ENCODE measurements at regions not wholly inside any gene's neighbourhood (a gene's known extent, or its start where the extent isn't known, plus 50 kb on each side); places are given as distances from the start of the nearest gene placed in this dataset.

DNA sequence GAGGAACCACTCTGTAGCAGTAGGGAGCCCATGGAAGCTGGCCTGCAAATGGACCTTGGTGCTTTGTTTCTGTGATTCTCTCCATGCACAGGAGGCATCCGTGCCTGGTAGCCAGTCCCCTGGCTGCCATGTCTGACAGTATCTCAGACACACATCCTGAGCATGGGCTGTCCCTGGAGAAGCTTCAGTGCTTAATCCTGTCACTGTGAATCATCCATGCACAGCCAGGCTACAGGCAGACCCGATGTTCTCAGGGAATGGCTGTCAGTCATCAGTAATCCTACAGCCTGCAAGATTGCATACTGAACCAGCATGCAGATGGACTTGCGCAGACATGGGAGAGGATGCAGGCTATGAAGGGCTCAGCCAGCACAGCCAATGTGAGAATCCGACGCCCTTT lies 606.3 kb upstream of the PLXNA2 start:
- Histone ChIP-seq H3K36me3 (no peaks in the 10 kb centered on the region), H3K27ac (no peak overlapping the region), H3K4me1 (no peaks in the 10 kb centered on the region), H3K27me3 (ENCODE audit: low read depth) (no peaks in the 10 kb centered on the region), H3K9me3 (no peaks in the 10 kb centered on the region), H3K4me3 (no peak overlapping the region)
- DNase-seq (no peak), ATAC-seq (no peak)
- intact Hi-C loops (cut with DNase I): no loop called here
- TF ChIP-seq, protein P1, sequence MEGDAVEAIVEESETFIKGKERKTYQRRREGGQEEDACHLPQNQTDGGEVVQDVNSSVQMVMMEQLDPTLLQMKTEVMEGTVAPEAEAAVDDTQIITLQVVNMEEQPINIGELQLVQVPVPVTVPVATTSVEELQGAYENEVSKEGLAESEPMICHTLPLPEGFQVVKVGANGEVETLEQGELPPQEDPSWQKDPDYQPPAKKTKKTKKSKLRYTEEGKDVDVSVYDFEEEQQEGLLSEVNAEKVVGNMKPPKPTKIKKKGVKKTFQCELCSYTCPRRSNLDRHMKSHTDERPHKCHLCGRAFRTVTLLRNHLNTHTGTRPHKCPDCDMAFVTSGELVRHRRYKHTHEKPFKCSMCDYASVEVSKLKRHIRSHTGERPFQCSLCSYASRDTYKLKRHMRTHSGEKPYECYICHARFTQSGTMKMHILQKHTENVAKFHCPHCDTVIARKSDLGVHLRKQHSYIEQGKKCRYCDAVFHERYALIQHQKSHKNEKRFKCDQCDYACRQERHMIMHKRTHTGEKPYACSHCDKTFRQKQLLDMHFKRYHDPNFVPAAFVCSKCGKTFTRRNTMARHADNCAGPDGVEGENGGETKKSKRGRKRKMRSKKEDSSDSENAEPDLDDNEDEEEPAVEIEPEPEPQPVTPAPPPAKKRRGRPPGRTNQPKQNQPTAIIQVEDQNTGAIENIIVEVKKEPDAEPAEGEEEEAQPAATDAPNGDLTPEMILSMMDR (IDR thresholded peaks at IDR 0.05): no peak

DNA sequence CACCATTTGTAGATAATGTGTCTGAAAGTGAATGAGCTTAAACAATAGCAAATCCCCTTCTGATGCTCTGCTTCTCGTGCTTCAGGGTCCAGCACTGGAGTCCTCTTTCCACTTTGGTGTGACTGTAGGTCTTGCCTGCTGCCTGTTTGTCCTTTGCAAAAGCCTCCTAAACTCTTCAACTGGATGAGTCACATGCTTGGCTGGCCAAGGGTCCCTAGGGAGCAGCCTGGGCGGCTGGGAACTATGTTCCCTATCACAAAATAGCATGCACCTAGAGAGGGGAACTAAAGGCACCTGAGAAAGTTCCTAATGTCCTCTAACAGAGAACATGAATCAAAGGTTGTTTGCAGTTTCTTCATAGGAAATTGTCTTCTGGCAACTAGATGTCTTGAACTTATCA lies 607.2 kb upstream of the PLXNA2 start:
- H3K36me3 ChIP-seq: no peaks in the 10 kb centered on the region
- no peaks in the 10 kb centered on the region for H3K27me3 ChIP-seq (ENCODE audit: low read depth)
- TF ChIP-seq, protein P1 (IDR thresholded peaks at IDR 0.05): no peak
- H3K4me1 ChIP-seq: no peaks in the 10 kb centered on the region
- ATAC-seq (no peak), DNase-seq (no peak)
- no peaks in the 10 kb centered on the region for H3K9me3 ChIP-seq
- intact Hi-C loops (cut with DNase I): no loop called here
- no peak overlapping the region for H3K27ac ChIP-seq
- no peak overlapping the region for H3K4me3 ChIP-seq

- Histone ChIP-seq H3K27ac (no peak overlapping the region), H3K9me3 (no peaks in the 10 kb centered on the region), H3K36me3 (no peaks in the 10 kb centered on the region), H3K4me1 (no peaks in the 10 kb centered on the region), H3K27me3 (ENCODE audit: low read depth) (no peaks in the 10 kb centered on the region), H3K4me3 (no peak overlapping the region)
- intact Hi-C loops (cut with DNase I): no loop called here
- DNase-seq (no peak), ATAC-seq (no peak)
- TF ChIP-seq, protein P1 (IDR thresholded peaks at IDR 0.05): no peak
These were observed 608.7 kb upstream of the PLXNA2 start for GRCh38 chr1:208852911-208853310.

GRCh38 chr1:208855403-208855802 lies 611.2 kb upstream of the PLXNA2 start:
- ATAC-seq: no peak

GRCh38 chr1:208857465-208857864 lies 613.3 kb upstream of the PLXNA2 start:
- TF ChIP-seq, protein P1 (IDR thresholded peaks at IDR 0.05): no peak
- H3K36me3 ChIP-seq: no peaks in the 10 kb centered on the region
- ATAC-seq (no peak), DNase-seq (no peak)
- no peaks in the 10 kb centered on the region for H3K9me3 ChIP-seq
- H3K27ac ChIP-seq: no peak overlapping the region
- no peaks in the 10 kb centered on the region for H3K4me1 ChIP-seq
- no peaks in the 10 kb centered on the region for H3K27me3 ChIP-seq (ENCODE audit: low read depth)
- intact Hi-C loops (cut with DNase I): no loop called here
- no peak overlapping the region for H3K4me3 ChIP-seq

More at GRCh38 chr1:208855403-208855802, 611.2 kb upstream of the PLXNA2 start:
- H3K4me3 ChIP-seq: no peak overlapping the region
- TF ChIP-seq, protein P1 (IDR thresholded peaks at IDR 0.05): no peak
- no peak overlapping the region for H3K27ac ChIP-seq
- H3K9me3 ChIP-seq: no peaks in the 10 kb centered on the region
- intact Hi-C loops (cut with DNase I): no loop called here
- no peaks in the 10 kb centered on the region for H3K4me1 ChIP-seq
- DNase-seq: no peak
- no peaks in the 10 kb centered on the region for H3K36me3 ChIP-seq
- H3K27me3 ChIP-seq (ENCODE audit: low read depth): no peaks in the 10 kb centered on the region

GRCh38 chr1:208858738-208859137 lies 614.6 kb upstream of the PLXNA2 start:
- no peaks in the 10 kb centered on the region for H3K27me3 ChIP-seq (ENCODE audit: low read depth)
- TF ChIP-seq, protein P1 (IDR thresholded peaks at IDR 0.05): no peak
- H3K4me3 ChIP-seq: no peak overlapping the region
- DNase-seq (no peak), ATAC-seq (no peak)
- H3K9me3 ChIP-seq: no peaks in the 10 kb centered on the region
- intact Hi-C loops (cut with DNase I): no loop called here
- H3K27ac ChIP-seq: no peak overlapping the region
- no peaks in the 10 kb centered on the region for H3K4me1 ChIP-seq
- H3K36me3 ChIP-seq: no peaks in the 10 kb centered on the region

All from lower lobe of right lung (tissue), 2 donors.